Medulla oblongata (tissue), 1 donor: ENCODE measurements at regions not wholly inside any gene's neighbourhood (a gene's known extent, or its start where the extent isn't known, plus 50 kb on each side); places are given as distances from the start of the nearest gene placed in this dataset.
"Not testable (repeated sequence)": the region's sequence is repeated elsewhere in the genome, so short reads cannot be mapped to it uniquely, and the experiment has no call there.

ENCODE experiments used
- DNase-seq: peaks from one replicate; pipeline ENCODE4 v3.0.0-alpha.2; 2015; ENCODE audit errors: extremely low spot score

GRCh38 chrX:96529386-96529785 lies 155.3 kb upstream of the DIAPH2 start:
- not testable (repeated sequence) for DNase-seq

GRCh38 chrX:96538104-96538725 lies 146.4 kb upstream of the DIAPH2 start:
- DNase-seq = no peak

GRCh38 chrX:96540111-96540631 lies 144.5 kb upstream of the DIAPH2 start:
- no peak for DNase-seq

GRCh38 chrX:96546281-96546680 lies 138.4 kb upstream of the DIAPH2 start:
- not testable (repeated sequence) for DNase-seq

- DNase-seq = no peak
These were observed 133.2 kb upstream of the DIAPH2 start for GRCh38 chrX:96551322-96551872.

GRCh38 chrX:96556886-96557285 lies 127.8 kb upstream of the DIAPH2 start:
- no peak for DNase-seq

- DNase-seq = not testable (repeated sequence)
These were observed 123.5 kb upstream of the DIAPH2 start for GRCh38 chrX:96561129-96561528.

- no peak for DNase-seq
These were observed 121.0 kb upstream of the DIAPH2 start for GRCh38 chrX:96563646-96564045.

GRCh38 chrX:96564595-96564994 lies 120.0 kb upstream of the DIAPH2 start:
- no peak for DNase-seq

- no peak for DNase-seq
These were observed 117.8 kb upstream of the DIAPH2 start for GRCh38 chrX:96566878-96567277.

- DNase-seq = no peak
These were observed 116.6 kb upstream of the DIAPH2 start for GRCh38 chrX:96568071-96568470.

GRCh38 chrX:96569034-96569433 lies 115.6 kb upstream of the DIAPH2 start:
- no peak for DNase-seq

GRCh38 chrX:96575011-96575410 lies 109.6 kb upstream of the DIAPH2 start:
- no peak for DNase-seq

GRCh38 chrX:96576368-96576767 lies 108.3 kb upstream of the DIAPH2 start:
- DNase-seq = no peak

GRCh38 chrX:96578781-96579180 lies 105.9 kb upstream of the DIAPH2 start:
- DNase-seq = peak; percentile 29

- DNase-seq = no peak
These were observed 105.4 kb upstream of the DIAPH2 start for GRCh38 chrX:96579252-96579651.

GRCh38 chrX:96590403-96590802 lies 94.2 kb upstream of the DIAPH2 start:
- no peak for DNase-seq

GRCh38 chrX:96591421-96591820 lies 93.2 kb upstream of the DIAPH2 start:
- DNase-seq = peak; percentile 52

- DNase-seq = not testable (repeated sequence)
These were observed 86.8 kb upstream of the DIAPH2 start for GRCh38 chrX:96597847-96598246.

- no peak for DNase-seq
These were observed 72.9 kb upstream of the DIAPH2 start for GRCh38 chrX:96611619-96612362.

- DNase-seq = no peak
These were observed 69.2 kb upstream of the DIAPH2 start for GRCh38 chrX:96615448-96615847.

GRCh38 chrX:96619588-96619987 lies 65.1 kb upstream of the DIAPH2 start:
- DNase-seq = no peak

- DNase-seq = no peak
These were observed 62.8 kb upstream of the DIAPH2 start for GRCh38 chrX:96621811-96622210.
